Glomerular visceral epithelial cell (primary cell): ENCODE measurements at regions not wholly inside any gene's neighbourhood (a gene's known extent, or its start where the extent isn't known, plus 50 kb on each side); places are given as distances from the start of the nearest gene placed in this dataset.

Experiments
- DNase-seq: peaks from one replicate; pipeline ENCODE4 v3.0.0-alpha.2; 2016; ENCODE audit errors: extremely low spot score

GRCh38 chr10:108238261-108238660 is 1073.8 kb upstream of the SORCS1 start:
- no peak for DNase-seq

DNA sequence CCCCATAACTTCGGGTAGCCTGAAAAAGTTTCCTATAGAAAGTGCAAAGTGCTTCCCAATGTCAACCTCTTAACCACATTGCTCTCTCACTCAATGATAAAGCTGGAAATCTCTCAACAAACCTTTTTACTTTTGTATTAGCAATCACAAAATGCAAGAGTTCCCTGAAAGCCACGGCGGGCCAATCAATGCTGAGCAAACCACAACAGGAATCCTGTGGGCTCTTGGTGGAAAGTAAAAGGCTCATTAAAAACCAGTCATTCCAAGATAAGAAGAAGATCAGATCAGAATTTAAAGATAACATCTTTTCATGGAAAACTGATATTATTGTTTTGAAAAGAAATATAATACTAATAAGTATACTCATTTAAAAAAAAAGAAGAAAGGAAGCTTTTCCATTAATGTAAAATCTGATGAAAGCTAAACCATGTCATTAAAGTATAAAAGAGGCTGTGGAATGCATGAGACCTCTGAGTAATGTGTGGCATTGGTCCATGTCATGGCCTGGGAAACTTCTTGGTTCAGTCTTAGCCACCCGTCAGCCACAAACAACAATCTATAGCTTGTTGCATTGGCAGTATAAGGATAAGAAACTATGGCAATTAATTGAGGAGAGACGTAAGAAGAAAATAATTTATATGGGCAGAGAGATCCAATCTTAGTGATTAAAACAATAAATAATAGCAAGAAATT is 1066.1 kb upstream of the SORCS1 start:
- DNase-seq = no peak

GRCh38 chr10:108208732-108209131 is 1044.2 kb upstream of the SORCS1 start:
- no peak for DNase-seq

GRCh38 chr10:108208038-108208437 is 1043.5 kb upstream of the SORCS1 start:
- DNase-seq = no peak

DNA sequence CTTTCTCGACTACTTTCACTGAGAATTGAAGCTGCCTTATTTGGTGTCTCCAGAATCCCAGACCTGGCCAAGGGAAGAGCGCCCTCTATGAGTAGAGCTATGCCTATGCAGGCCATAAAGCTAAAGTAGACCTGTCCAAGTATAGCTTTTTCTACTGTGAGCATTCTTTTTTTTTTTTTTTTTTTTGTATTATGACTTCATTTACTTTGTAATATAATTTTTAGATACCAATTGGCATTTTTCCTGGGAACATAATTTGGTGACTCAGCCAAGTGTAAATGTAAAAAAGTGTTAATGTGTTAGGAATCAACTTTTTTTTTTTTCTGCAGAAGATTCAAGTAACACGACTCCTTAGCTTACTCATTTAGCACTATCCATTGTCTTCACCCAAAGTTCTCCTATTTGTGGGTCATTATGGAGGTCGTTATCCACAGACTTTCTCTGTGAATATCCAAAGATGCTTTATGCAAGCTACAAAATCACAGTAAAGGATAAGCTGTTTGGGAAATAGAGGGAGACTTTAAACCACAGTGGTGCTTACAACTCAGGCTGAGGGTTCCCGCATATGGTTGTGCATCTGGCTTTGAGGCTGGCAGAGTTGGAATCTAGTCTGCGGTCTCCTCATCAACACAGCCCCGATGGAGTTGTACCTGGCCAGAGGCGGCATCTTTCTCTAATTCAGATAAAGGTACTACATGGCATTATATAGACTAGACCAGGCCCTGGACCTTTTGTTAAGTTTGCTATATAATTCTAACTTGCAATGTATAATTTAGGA is 1040.2 kb upstream of the SORCS1 start:
- DNase-seq = no peak

GRCh38 chr10:108203905-108204527 is 1039.5 kb upstream of the SORCS1 start:
- no peak for DNase-seq

DNA sequence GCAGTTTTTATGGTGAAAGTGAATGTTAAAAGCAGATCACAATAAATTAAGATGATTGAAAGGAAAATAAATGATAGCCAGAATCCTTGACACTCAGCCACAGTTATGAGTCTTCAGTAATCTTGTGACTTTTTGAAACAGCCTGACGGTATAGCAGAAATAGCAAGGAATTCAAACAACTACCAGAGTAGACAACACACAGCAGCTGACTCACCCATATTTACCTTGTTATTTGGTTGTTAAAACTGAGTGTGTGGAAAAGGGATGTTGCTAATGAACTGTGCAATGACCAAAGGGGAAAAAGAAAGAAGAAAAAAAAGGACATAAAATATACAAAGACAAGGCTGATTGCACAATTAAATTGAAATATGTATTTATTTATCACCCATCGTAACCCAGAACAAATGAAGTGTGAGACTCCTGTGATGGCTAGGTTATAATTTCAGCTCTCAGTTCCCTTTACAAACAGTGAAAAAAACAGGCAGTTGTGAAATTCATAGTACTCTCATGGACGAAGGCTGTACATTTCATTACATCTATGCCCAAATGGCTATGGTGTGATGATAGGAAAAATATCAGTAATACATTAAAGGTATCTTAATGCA is 1023.0 kb upstream of the SORCS1 start:
- no peak for DNase-seq

DNA sequence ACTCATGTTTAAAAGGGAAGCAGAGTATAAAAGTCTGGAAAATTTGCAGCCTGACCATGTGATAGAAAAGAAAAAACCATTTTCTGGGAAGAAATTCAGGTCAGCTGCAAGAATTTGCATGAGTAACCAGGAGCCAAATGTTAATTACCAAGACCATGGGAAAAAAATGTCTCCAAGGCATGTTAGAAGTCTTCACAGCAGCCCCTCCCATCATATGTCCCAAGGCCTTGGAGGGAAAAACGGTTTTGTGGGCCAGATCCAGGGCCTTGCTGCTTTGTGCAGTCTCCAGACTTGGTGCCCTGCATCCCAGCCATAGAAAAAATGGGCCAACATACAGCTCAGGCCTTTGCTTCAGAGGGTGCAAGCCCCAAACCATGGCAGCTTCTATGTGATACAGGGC is 1019.6 kb upstream of the SORCS1 start:
- DNase-seq = no peak

DNA sequence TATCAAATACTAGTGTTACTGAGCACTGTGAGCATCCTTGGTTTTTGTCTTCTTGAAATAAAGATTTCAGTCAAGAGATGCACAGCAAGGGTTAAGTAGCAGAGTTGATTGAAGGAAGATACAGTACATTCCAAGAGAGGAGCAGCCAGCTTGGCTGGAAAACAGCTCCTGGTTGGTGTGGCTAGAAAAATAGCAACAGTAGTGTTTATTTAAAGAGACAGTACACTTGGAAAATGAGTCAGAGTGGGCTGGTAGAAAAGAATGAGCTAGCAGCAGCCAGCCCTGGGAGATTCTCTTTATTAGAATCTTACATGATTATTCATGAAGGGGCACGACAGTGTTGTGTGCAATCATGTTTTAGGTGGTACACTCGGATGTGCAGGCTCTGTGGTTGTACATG is 1016.4 kb upstream of the SORCS1 start:
- DNase-seq = no peak

GRCh38 chr10:108169846-108170245 is 1005.3 kb upstream of the SORCS1 start:
- DNase-seq = no peak

DNA sequence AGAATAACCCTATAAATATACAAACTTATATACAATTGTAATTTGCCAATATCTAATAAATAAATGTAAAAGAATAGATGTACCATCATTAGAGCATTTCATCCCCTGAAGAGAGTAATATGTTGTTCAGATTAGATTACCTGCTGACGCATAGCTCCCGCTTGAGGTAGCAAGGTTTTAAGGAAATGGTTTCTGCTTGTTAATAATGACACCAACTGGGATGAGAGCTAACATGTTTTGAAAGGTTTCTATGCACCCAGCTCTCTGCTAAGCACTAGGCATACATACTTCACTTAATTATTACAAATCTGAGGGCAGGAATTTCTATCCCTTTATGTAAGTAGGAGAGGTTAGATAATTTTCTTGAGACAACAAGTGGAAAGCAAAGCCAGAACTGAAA is 1003.3 kb upstream of the SORCS1 start:
- DNase-seq = no peak

GRCh38 chr10:108166401-108166800 is 1001.9 kb upstream of the SORCS1 start:
- no peak for DNase-seq

- no peak for DNase-seq
Measured at GRCh38 chr10:108147346-108147745, 982.8 kb upstream of the SORCS1 start.

GRCh38 chr10:108141064-108141463 is 976.6 kb upstream of the SORCS1 start:
- no peak for DNase-seq

- DNase-seq = no peak
Measured at GRCh38 chr10:108132303-108132702, 967.8 kb upstream of the SORCS1 start.

GRCh38 chr10:108130575-108130974 is 966.1 kb upstream of the SORCS1 start:
- no peak for DNase-seq

GRCh38 chr10:108112218-108112617 is 947.7 kb upstream of the SORCS1 start:
- DNase-seq = no peak

- no peak for DNase-seq
Measured at GRCh38 chr10:108104551-108105156, 940.1 kb upstream of the SORCS1 start.

- no peak for DNase-seq
Measured at GRCh38 chr10:108097258-108097657, 932.8 kb upstream of the SORCS1 start.

- no peak for DNase-seq
Measured at GRCh38 chr10:108095932-108096925, 931.7 kb upstream of the SORCS1 start.
